GF-D8 (cell line): ENCODE measurements at regions not wholly inside any gene's neighbourhood (a gene's known extent, or its start where the extent isn't known, plus 50 kb on each side); places are given as distances from the start of the nearest gene placed in this dataset.
"Not testable (repeated sequence)": the region's sequence is repeated elsewhere in the genome, so short reads cannot be mapped to it uniquely, and the experiment has no call there.

Experiments
- DNase-seq: peaks from one replicate; lab custom pipeline; 2025; lab: John Stamatoyannopoulos, UW

GRCh38 chrX:25503826-25504225, 488.1 kb upstream of the ARX start:
- no peak for DNase-seq

GRCh38 chrX:25507801-25508200, 492.0 kb upstream of the ARX start:
- no peak for DNase-seq

DNA sequence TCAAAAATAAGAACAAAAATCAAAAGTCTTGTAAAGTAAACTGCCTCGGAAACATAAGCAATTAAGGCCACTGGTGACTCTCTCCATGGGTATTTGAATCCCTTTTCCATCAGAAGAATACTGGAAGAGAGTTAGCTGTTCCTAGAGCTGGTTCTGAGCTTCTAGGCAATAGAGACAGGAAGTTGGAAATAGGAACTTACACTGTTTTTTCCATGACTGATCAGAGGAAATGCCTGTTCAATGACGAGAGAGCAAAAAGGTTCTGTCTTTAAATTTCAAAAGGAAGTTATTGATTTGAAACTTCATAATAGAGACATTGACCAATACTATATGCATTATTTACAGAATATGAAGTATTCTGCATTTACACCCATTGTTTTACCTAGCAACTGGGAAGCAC, 503.5 kb upstream of the ARX start:
- no peak for DNase-seq

DNA sequence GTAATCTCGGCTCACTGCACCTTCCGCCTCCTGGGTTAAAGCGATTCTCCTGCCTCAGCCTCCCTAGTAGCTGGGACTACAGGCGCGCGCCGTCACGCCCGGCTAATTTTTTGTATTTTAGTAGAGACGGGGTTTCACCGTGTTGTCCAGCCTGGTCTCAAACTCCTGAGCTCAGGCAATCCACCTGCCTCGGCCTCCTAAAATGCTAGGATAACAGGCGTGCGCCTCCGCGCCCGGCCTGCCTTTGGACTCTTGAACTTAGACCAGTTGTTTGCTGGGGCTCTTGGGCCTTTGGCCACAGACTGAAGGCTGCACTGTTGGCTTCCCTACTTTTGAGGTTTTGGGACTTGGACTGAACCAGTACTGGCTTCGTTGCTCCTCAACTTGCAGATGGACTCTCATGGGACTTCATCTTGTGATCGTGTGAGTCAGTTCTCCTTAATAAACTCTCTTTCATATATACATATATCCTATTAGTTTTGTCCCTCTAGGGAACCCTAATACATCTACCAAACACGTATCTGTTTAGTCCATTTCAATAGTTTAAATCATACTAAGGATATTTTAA, 506.8 kb upstream of the ARX start:
- DNase-seq, result not testable (repeated sequence)

- DNase-seq, result no peak
These were observed 508.1 kb upstream of the ARX start for GRCh38 chrX:25523574-25524540.

DNA sequence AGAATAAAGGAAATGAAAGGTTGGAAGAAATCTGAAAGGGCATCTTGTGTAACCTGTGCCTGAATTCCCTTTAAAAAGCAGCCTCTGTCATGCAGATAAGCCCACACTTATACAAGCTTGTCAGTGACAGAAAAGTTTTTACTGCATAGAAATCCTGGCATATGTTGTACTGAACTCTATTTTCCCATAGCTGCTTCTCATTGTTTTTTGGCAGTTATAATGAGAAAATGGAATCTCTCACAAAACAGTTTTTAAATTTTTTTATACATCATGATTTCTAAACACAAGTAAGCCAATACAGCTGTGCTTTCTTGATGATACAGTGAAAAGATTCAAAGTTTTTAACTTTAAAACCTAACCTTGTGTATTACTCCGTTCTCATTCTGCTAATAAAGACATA, 511.4 kb upstream of the ARX start:
- DNase-seq, result no peak

DNA sequence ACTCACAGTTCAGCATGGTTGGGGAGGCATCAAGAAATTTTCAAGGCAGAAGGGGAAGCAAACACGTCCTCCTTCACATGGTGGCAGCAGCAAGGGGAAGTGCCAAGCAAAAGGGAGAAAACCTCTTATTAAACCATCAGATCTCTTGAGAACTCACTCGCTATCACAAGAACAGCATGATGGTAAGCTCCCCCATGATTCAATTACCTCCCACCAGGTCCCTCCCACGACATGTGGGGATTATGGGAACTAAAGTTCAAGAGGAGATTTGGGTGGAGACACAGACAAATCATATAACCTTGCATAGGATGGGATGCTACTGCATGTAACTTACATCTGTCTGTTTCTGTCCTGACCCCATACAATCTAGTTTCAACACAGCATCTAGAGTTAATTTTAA, 511.8 kb upstream of the ARX start:
- DNase-seq, result no peak

DNA sequence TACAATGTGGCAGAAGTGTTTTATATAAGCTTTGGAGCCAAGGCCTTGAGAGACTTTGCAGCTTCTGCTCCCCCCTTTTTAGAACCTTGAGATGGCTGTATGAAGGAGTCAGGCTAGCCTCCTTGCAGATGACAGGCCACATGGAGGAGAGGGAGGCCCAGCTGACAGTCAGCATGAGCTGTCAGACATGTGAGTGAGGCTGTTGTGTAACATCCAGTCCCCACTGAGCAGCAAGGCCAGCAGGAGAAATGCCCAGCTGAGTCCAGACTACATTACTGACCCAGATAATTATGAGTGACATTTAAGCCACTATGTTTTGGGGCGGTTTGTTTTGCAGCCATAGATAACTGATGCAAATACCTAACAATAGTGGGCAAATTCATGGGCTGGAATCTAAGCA, 515.3 kb upstream of the ARX start:
- DNase-seq, result no peak

DNA sequence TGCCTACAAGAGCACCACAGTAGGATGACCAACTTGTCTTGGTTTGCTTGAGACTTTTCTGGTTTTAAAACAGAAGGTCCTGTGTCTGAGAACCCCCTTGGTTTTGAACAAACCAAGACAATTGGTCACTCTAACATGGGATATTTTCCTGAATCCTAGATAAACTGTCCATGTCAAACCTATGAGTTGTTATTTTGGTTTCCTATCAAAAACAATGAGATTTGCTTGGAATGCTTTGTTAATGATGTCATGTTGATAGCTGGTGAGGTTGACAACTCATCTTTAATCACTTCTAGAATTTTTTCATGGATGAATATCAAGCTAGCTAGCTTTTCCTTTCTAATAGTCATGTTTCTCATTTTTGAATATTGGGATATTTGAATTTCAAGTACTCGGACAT, 518.3 kb upstream of the ARX start:
- DNase-seq, result no peak

- no peak for DNase-seq
These were observed 520.7 kb upstream of the ARX start for GRCh38 chrX:25536307-25536970.

DNA sequence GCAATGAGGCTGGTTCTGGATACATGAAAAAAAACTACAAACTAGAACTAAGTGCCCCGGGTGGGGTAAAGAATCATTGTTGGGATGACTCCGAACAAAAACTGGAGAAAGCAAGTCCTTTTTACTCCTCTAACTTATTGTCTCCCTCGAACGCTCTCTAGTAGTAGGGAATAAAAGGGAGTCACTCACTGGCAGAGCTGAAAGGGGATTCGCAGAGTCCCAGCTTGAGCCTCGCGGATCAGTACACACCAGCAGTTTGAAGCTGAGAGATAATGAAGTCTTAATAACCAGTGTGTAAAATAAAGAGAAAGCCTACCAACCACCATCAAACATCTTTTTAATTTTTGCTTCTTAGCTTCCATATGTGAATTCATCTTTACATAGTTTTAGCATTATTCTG, 521.9 kb upstream of the ARX start:
- no peak for DNase-seq

- DNase-seq, result no peak
These were observed 528.9 kb upstream of the ARX start for GRCh38 chrX:25544641-25545040.

DNA sequence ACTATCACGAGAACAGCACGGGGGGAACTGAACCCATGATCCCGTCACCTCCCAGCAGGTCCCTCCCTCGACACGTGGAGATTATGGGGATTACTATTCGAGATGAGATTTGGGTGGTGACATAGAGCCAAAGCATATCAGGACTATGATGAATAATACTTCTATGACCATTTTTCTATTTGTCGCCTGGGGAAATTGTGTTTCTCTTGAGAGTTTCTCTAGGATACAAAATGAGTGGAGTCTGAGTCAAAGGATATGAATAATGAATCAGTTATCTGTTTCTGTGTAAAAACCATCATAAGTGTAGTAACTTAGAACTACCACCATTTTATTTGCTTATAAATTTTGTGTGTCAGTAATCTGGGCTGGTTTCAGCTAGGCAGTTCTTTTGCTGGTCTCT, 533.0 kb upstream of the ARX start:
- DNase-seq, result no peak

- no peak for DNase-seq
These were observed 539.8 kb upstream of the ARX start for GRCh38 chrX:25555521-25555920.

DNA sequence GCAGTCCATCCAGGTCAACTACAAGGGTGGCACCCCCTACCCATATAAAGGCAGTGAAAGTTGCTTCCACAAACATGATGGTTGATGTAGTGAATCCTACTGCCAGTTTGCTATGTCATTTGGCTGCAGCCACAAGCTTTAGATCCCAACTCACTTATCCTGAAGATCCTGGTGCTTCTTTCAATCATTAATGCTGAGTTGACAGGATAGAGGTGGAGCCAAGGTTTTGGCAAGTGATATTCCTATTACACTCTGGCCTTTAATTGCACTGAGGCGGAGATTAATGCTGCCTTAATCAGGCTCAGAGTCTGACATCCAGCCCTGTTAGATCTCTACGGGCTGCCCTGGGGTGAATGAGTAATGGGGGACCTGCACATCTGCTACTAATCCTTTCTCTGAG, 542.4 kb upstream of the ARX start:
- DNase-seq, result no peak

- DNase-seq, result no peak
These were observed 545.4 kb upstream of the ARX start for GRCh38 chrX:25561190-25561589.

- DNase-seq, result no peak
These were observed 557.9 kb upstream of the ARX start for GRCh38 chrX:25573631-25574030.

DNA sequence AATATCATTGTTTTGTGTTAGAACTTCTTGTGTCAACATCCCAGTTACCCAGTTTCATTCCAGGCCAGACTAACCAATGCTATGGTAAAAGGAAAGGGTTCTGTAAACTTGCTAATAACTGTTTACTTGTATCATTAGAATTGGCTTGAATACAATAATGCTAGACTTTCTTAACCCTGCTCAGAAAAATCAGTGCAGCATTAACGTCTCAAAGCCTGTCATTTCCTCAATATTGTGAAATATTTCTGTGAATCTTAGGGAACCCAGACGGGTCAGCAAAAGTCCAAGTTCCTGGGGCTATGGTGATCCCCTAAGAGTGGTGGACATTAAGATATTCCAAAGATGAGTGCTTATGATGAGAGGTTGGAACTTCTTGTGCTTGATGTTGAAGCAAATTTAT, 541.2 kb upstream of the MAGEB18 start:
- no peak for DNase-seq

DNA sequence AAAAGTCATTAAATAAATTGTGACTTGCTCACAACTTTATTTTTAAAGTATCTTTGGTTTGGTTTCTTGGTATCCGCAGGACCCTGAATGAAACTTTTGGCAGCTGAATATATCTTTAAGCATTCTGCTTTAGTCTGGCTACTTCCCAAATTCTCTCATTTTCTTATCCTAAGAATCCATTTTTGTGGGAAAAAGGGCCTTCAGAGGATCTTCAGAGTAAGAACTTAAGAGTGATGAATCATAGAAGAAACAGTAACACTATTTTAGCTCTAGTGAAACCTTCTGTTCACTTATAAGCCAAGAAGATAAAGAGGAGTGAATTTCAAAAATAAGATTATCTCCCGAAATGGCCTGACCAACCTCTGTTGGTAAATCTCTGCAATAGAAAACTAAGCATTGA, 540.6 kb upstream of the MAGEB18 start:
- no peak for DNase-seq

DNA sequence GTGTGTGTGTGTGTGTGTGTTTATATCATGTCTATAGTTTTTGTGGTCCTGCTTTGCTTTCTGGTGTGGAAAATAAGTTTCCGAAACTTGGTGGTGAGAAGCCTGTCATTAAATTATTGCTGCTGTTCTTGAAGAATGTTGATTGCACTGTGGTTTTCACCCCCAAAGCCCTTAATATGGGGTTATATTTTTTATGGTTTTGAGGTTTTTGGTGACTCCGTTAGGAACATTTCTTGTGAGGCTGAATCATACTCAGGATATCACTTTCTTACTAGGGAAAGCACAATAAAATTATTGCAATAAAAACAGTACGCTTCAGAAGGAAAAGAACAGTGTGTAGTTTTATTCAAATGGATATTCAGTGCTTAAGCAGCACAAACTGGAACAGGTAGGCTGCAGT, 539.1 kb upstream of the MAGEB18 start:
- DNase-seq, result no peak

GRCh38 chrX:25600776-25601175, 537.4 kb upstream of the MAGEB18 start:
- no peak for DNase-seq

DNA sequence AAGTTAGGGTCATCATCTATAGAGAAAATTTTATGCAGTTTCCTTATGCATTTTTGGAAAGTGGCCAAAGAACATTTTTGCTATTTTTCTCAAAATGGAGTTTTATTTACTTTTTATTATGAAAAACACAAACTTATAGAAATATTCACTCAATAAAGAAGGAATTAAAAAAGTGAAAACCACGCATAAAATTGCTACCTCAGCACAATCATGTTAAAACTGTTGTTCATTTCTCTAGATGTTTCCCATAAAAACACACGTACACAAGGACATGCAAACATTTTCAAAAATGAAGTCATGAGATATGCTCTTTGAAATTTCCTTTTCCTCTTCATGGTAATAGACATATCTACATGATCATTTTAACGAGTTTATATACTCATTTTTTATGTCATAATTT, 536.8 kb upstream of the MAGEB18 start:
- no peak for DNase-seq

DNA sequence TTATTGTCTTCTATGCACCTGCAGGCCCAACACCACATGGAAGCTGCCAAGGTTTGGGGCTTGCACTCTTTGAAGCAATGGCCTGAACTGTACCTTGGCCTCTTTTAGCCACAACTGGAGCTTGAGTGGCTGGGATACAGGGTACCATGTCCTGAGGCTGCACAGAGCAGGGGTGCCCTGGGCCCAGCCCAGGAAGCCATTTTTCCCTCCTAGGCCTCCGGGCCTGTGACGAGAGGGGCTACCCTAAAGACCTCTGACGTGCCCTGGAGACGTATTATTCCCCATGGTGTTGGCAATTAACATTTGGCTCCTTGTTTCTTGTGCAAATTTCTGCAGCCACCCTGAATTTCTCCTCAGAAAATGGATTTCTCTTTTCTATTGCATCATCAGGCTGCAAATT, 519.9 kb upstream of the MAGEB18 start:
- DNase-seq, result no peak
